Lower leg skin (tissue), 3 donors: ENCODE measurements at regions not wholly inside any gene's neighbourhood (a gene's known extent, or its start where the extent isn't known, plus 50 kb on each side); places are given as distances from the start of the nearest gene placed in this dataset.

Experiments
- POLR2A ChIP-seq, 2 donors: fragments of 450-650 bp; IDR thresholded peaks; one replicate each; pipeline ENCODE4 v1.6.1; 2016 to 2017; ENCODE audit warnings: antibody characterized with exemption in 2 of 2, mild to moderate bottlenecking in 1 of 2, moderate library complexity in 1 of 2
- TF ChIP-seq, protein P1 (sequence below), 3 donors: fragments of 450-650 bp; IDR thresholded peaks; one replicate each; pipeline ENCODE4 v1.5.1; 2016; ENCODE audit warnings: antibody characterized with exemption in 3 of 3, mild to moderate bottlenecking in 3 of 3, moderate library complexity in 2 of 3

DNA sequence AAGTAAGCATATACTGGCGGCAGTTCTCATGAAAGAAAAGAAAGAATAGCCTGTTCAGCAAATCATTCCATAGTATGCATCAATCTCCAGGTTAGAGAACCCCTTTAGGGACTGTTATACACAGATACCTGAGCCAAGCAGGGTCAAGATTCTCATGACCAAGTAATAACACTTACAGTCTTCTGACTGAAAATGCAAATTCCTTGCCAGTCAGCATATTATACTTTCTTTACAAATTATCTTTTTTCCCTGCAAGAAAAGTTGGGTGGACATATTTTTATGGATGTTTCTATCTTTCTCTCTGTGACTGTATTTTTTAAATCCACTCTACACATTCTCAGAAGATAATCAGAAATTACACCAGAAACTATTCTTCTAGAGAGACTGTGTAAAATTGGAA, 120.4 kb upstream of the COL5A2 start:
- TF ChIP-seq, protein P1, sequence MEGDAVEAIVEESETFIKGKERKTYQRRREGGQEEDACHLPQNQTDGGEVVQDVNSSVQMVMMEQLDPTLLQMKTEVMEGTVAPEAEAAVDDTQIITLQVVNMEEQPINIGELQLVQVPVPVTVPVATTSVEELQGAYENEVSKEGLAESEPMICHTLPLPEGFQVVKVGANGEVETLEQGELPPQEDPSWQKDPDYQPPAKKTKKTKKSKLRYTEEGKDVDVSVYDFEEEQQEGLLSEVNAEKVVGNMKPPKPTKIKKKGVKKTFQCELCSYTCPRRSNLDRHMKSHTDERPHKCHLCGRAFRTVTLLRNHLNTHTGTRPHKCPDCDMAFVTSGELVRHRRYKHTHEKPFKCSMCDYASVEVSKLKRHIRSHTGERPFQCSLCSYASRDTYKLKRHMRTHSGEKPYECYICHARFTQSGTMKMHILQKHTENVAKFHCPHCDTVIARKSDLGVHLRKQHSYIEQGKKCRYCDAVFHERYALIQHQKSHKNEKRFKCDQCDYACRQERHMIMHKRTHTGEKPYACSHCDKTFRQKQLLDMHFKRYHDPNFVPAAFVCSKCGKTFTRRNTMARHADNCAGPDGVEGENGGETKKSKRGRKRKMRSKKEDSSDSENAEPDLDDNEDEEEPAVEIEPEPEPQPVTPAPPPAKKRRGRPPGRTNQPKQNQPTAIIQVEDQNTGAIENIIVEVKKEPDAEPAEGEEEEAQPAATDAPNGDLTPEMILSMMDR (IDR thresholded peaks at IDR 0.05): no peak
- TF ChIP-seq POLR2A (IDR thresholded peaks at IDR 0.05): no peak
